ENCODE measurements at regions not wholly inside any gene's neighbourhood (a gene's known extent, or its start where the extent isn't known, plus 50 kb on each side); places are given as distances from the start of the nearest gene placed in this dataset.

- TF ChIP-seq CTCF (IDR thresholded peaks at IDR 0.05; ENCODE audit: insufficient read depth, low read length, poor library complexity, severe bottlenecking) (no peak), EZH2phosphoT487 (conservative IDR thresholded peaks at IDR 0.05; ENCODE audit: low read length) (no peak)
These were observed 99.0 kb upstream of the PLXNA2 start for GRCh38 chr1:208343226-208343625.

All from SU-DHL-6 (cell line).